ENCODE measurements at regions not wholly inside any gene's neighbourhood (a gene's known extent, or its start where the extent isn't known, plus 50 kb on each side); places are given as distances from the start of the nearest gene placed in this dataset.

DNA sequence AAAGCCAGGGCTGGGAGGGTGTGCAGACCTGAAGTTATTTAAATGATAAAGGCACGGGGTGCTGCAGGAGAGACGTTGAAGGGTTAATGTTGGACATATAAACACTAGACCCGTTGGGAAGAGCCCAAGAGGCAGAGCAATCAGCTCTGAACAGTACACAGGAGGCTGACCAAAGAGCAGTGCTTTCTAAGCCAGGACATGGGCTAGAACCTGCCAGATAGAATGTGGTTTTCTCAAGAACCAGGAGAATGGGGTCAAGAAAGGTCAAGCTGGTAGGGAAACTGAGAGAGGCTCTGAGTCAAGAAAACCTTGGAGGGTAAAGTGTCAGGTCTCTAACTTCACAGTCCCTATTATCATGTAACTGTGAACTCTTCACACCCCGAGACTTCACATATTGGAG, 143.2 kb upstream of the EEA1 start (continued):
- TF ChIP-seq POLR2AphosphoS5 (IDR thresholded peaks at IDR 0.05; ENCODE audit: low read depth, low read length) (no peak), EZH2 (IDR thresholded peaks at IDR 0.05) (no peak)

DNA sequence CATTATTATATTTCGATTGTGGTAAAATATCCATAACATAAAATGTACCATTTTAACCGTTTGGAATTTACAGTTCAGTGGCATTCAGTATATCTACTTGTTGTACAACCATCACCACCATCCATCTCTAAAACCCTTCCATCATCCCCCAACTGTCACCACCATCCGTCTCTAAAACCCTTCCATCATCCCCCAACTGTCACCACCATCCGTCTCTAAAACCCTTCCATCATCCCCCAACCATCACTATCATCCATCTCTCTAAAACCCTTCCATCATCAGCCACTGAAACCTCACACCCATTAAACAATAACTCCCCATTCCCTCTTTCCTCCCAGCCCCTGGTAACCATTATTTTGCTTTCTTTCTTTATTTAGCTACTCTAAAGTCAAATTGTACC, 144.2 kb upstream of the EEA1 start:
- intact Hi-C loops (cut with micrococcal nuclease): no loop called here
- ATAC-seq: no peak
- no peaks in the 10 kb centered on the region for H4K20me1 ChIP-seq (ENCODE audit: insufficient read depth)
- no peaks in the 10 kb centered on the region for H3K27me3 ChIP-seq (ENCODE audit: insufficient read depth, low read length)
- H3K9ac ChIP-seq (ENCODE audit: low read length): no peak overlapping the region
- H3K9me2 ChIP-seq (ENCODE audit: insufficient read depth): no peaks in the 10 kb centered on the region
- ChIA-PET POLR2A (no interaction called here), CTCF (no interaction called here), RAD21 (ENCODE audit: low non-redundant PET in 1 of 2, low total read pairs in 2 of 2, uncharacterized antibody in 2 of 2, unreplicated experiment in 2 of 2) (no interaction called here)
- TF ChIP-seq, protein P1, sequence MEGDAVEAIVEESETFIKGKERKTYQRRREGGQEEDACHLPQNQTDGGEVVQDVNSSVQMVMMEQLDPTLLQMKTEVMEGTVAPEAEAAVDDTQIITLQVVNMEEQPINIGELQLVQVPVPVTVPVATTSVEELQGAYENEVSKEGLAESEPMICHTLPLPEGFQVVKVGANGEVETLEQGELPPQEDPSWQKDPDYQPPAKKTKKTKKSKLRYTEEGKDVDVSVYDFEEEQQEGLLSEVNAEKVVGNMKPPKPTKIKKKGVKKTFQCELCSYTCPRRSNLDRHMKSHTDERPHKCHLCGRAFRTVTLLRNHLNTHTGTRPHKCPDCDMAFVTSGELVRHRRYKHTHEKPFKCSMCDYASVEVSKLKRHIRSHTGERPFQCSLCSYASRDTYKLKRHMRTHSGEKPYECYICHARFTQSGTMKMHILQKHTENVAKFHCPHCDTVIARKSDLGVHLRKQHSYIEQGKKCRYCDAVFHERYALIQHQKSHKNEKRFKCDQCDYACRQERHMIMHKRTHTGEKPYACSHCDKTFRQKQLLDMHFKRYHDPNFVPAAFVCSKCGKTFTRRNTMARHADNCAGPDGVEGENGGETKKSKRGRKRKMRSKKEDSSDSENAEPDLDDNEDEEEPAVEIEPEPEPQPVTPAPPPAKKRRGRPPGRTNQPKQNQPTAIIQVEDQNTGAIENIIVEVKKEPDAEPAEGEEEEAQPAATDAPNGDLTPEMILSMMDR (IDR thresholded peaks at IDR 0.05 in 2 of 3, conservative IDR thresholded peaks at IDR 0.05 in 1 of 3; ENCODE audit: borderline replicate concordance in 1 of 3, insufficient read depth in 1 of 3, low read depth in 2 of 3, low read length in 2 of 3): no peak
- H3K4me1 ChIP-seq (ENCODE audit: control insufficient read depth in 1 of 2, insufficient read depth in 2 of 2, low read length in 2 of 2): no peaks in the 10 kb centered on the region
- no peak for DNase-seq (ENCODE audit: low read depth, low spot score)
- no peak overlapping the region for H3K4me3 ChIP-seq (replicated peaks in 1 of 2; ENCODE audit: low read depth in 1 of 2, low read length in 2 of 2)
- BruUV-seq (replicated peaks): no TSS peak
- H3K79me2 ChIP-seq (ENCODE audit: insufficient read depth, low read length): no peaks in the 10 kb centered on the region
- no peaks in the 10 kb centered on the region for H3K9me3 ChIP-seq (ENCODE audit: control insufficient read depth in 1 of 2, insufficient read depth in 1 of 2, low read depth in 1 of 2, low read length in 2 of 2)
- no peaks in the 10 kb centered on the region for H3K36me3 ChIP-seq (ENCODE audit: control insufficient read depth in 1 of 2, insufficient read depth in 2 of 2, low read length in 2 of 2)
- no peak overlapping the region for H3K4me2 ChIP-seq (ENCODE audit: low read length)
- H2AFZ ChIP-seq (ENCODE audit: low read depth, low read length, poor library complexity, severe bottlenecking): no peak overlapping the region
- H3K27ac ChIP-seq (ENCODE audit: low read depth, low read length): no peak overlapping the region

DNA sequence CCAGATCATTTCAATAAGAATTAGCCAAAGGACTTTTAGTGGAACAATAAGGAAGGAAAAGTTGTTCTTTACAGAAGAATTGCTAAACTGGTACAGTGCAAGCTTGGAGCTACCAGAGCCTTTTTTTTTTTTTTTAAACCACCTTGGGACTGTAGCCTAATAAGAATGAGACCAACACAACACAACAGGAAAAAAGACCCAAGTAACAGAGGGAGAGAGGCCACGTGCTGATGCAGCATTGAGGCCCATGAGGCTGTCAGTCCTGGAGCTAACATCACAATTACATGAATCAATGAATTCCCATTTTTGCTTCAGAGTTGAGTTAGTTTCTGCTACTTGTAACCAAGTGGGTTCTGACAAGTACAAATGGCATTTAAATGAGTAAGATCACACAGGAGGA, 149.0 kb upstream of the EEA1 start:
- BruUV-seq (replicated peaks): no TSS peak
- H3K79me2 ChIP-seq (ENCODE audit: insufficient read depth, low read length): no peaks in the 10 kb centered on the region
- ChIA-PET CTCF (no interaction called here), POLR2A (no interaction called here), RAD21 (ENCODE audit: low non-redundant PET in 1 of 2, low total read pairs in 2 of 2, uncharacterized antibody in 2 of 2, unreplicated experiment in 2 of 2) (no interaction called here)
- ATAC-seq (no peak), DNase-seq (ENCODE audit: low read depth, low spot score) (no peak)
- no peak overlapping the region for H3K9ac ChIP-seq (ENCODE audit: low read length)
- H3K9me3 ChIP-seq (ENCODE audit: control insufficient read depth in 1 of 2, insufficient read depth in 1 of 2, low read depth in 1 of 2, low read length in 2 of 2): no peaks in the 10 kb centered on the region
- H3K4me3 ChIP-seq (replicated peaks in 1 of 2; ENCODE audit: low read depth in 1 of 2, low read length in 2 of 2): no peak overlapping the region
- H3K36me3 ChIP-seq (ENCODE audit: control insufficient read depth in 1 of 2, insufficient read depth in 2 of 2, low read length in 2 of 2): no peaks in the 10 kb centered on the region
- no peak overlapping the region for H3K27ac ChIP-seq (ENCODE audit: low read depth, low read length)
- intact Hi-C loops (cut with micrococcal nuclease): no loop called here
- no peak overlapping the region for H3K4me2 ChIP-seq (ENCODE audit: low read length)
- no peaks in the 10 kb centered on the region for H3K4me1 ChIP-seq (ENCODE audit: control insufficient read depth in 1 of 2, insufficient read depth in 2 of 2, low read length in 2 of 2)
- no peaks in the 10 kb centered on the region for H3K27me3 ChIP-seq (ENCODE audit: insufficient read depth, low read length)
- no peaks in the 10 kb centered on the region for H3K9me2 ChIP-seq (ENCODE audit: insufficient read depth)
- no peaks in the 10 kb centered on the region for H4K20me1 ChIP-seq (ENCODE audit: insufficient read depth)
- no peak overlapping the region for H2AFZ ChIP-seq (ENCODE audit: low read depth, low read length, poor library complexity, severe bottlenecking)
- no peak for TF ChIP-seq POLR2AphosphoS5 (IDR thresholded peaks at IDR 0.05; ENCODE audit: low read depth, low read length)
- TF ChIP-seq TCF7L2 (IDR thresholded peaks at IDR 0.05; ENCODE audit: borderline replicate concordance, extremely low read depth, insufficient read depth, insufficient read length): no peak
- TF ChIP-seq, protein P1 (IDR thresholded peaks at IDR 0.05 in 2 of 3, conservative IDR thresholded peaks at IDR 0.05 in 1 of 3; ENCODE audit: borderline replicate concordance in 1 of 3, insufficient read depth in 1 of 3, low read depth in 2 of 3, low read length in 2 of 3): no peak
- no peak for TF ChIP-seq CEBPB (IDR thresholded peaks at IDR 0.05; ENCODE audit: low read depth)
- no peak for TF ChIP-seq ZNF274 (IDR thresholded peaks at IDR 0.05; ENCODE audit: low read depth, low read length)
- TF ChIP-seq, protein P2, sequence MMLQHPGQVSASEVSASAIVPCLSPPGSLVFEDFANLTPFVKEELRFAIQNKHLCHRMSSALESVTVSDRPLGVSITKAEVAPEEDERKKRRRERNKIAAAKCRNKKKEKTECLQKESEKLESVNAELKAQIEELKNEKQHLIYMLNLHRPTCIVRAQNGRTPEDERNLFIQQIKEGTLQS (IDR thresholded peaks at IDR 0.05): no peak
- TF ChIP-seq EZH2 (IDR thresholded peaks at IDR 0.05): no peak
- no peak for TF ChIP-seq EZH2phosphoT487 (IDR thresholded peaks at IDR 0.05; ENCODE audit: borderline replicate concordance)
- TF ChIP-seq, protein P3, sequence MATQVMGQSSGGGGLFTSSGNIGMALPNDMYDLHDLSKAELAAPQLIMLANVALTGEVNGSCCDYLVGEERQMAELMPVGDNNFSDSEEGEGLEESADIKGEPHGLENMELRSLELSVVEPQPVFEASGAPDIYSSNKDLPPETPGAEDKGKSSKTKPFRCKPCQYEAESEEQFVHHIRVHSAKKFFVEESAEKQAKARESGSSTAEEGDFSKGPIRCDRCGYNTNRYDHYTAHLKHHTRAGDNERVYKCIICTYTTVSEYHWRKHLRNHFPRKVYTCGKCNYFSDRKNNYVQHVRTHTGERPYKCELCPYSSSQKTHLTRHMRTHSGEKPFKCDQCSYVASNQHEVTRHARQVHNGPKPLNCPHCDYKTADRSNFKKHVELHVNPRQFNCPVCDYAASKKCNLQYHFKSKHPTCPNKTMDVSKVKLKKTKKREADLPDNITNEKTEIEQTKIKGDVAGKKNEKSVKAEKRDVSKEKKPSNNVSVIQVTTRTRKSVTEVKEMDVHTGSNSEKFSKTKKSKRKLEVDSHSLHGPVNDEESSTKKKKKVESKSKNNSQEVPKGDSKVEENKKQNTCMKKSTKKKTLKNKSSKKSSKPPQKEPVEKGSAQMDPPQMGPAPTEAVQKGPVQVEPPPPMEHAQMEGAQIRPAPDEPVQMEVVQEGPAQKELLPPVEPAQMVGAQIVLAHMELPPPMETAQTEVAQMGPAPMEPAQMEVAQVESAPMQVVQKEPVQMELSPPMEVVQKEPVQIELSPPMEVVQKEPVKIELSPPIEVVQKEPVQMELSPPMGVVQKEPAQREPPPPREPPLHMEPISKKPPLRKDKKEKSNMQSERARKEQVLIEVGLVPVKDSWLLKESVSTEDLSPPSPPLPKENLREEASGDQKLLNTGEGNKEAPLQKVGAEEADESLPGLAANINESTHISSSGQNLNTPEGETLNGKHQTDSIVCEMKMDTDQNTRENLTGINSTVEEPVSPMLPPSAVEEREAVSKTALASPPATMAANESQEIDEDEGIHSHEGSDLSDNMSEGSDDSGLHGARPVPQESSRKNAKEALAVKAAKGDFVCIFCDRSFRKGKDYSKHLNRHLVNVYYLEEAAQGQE (IDR thresholded peaks at IDR 0.05; ENCODE audit: low read depth): no peak
